ENCODE measurements at regions not wholly inside any gene's neighbourhood (a gene's known extent, or its start where the extent isn't known, plus 50 kb on each side); places are given as distances from the start of the nearest gene placed in this dataset.
"Not testable (repeated sequence)": the region's sequence is repeated elsewhere in the genome, so short reads cannot be mapped to it uniquely, and the experiment has no call there.

DNA sequence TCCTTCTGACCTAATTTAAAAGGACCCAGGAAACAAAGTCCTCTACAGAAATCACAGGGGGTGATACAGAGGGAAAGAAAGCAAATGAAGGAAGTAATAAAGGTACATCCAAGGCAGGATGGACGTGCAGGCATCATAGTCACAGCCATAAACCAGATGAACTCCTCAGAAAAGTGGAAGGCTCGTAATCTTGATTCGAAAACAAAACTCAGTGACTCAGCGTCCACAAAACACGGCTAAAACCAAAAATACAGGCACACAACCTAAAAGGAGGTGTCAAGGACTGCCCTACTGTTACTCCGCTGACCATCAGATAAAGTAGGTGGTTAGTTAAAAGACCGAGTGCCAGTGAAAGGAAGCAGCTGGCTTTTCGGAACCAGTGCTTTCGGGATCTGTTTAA, 81.5 kb downstream of the TRIM69 start:
- DNase-seq (ENCODE audit: low spot score), result not testable (repeated sequence)

DNA sequence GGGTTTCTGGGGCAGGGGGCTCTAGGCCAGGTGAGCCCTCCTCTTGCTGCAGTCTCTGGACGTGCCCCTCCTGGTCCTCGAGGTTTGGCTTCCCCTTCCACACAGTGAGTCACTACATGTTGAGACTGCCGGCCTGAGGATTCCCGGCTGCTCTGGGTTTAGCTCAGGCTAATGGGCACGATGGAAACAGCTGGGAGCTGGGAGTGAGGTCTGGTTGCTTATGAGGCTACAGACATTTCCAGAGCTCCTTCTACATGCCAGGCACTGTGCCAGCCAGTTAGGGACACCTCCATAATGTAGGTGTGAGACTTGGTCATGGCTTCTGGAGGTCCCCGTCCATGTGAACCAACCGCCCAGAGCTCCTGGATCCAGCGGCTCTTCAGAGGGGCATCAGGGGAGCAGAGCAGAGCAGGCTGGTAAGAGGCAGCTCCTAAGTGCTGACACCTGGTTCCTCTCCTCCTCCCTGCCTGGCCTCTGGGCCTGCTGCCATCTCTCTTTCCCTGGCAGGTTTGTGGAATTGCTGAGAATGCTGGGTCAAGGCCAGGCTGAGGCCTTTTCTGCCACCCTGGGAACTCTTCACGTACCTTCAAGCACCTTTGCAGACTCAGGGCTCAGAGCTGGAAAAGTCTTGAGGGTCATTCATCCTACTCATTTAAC, 83.1 kb downstream of the TRIM69 start:
- DNase-seq (ENCODE audit: low spot score), result not testable (repeated sequence)

- not testable (repeated sequence) for DNase-seq (ENCODE audit: low spot score)
These were observed 84.2 kb downstream of the TRIM69 start for GRCh38 chr15:44820535-44820934.

DNA sequence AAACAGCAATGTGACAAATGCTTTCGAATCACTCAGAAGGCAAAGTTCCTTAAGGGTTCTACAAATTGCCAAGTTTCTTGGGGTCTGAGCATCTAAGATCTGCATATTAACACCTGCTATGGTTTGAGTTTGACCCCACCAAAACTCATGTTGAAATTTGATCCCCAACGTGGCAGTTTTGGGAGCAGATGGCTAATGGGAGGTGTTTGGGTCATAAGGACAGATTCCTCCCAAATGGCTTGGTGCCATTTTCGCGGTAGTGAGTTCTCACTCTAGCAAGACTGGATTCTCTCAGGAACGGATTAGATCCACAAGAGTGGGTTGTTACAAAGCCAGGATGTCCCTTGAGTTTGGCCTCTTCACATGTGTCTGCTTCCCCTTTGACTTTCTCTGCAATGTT, 84.6 kb downstream of the TRIM69 start:
- DNase-seq (ENCODE audit: low spot score), result not testable (repeated sequence)

DNA sequence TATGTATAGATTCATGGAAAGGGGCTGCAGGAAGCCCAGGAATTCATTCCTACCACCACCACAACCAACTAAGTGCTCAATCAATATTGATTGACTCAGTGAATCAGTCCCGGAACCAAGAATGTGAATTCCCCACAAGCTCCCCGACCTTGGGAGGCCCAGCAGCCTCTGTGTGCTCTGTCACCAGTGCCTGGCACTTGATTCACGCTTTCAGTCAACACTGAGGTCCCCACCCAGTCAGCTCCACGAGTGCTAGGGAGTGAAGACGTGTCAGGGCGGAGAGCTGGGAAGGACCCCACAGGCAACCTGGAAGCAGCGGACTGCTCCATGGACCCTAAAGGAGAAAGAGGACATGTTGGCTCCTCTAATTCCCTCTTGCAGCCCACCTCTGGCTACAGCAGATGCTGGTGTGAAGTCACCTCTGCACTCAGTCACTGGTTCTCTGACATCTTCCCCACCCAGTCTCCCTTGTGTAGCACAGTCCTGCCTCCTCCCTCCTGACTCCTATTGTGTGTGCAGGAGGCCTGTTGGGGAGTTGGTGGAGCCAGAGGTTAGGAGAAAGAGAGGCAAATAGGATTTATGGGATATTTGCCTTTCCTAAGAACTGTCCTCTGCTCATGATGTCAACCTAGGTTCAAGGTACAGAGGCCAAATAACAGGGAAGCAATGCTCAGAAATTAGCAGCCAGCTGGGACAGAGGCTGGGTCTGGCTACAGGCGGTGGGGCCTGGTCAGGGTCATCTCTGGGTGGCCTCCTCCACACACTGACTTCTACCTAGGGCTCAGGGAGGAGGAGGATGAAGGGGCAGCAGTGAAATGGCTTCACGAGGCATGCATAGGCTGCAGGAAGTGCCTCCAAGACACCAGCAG, 88.2 kb downstream of the TRIM69 start:
- not testable (repeated sequence) for DNase-seq (ENCODE audit: low spot score)

GRCh38 chr15:44826583-44826982, 90.3 kb downstream of the TRIM69 start:
- DNase-seq (ENCODE audit: low spot score), result not testable (repeated sequence)

DNA sequence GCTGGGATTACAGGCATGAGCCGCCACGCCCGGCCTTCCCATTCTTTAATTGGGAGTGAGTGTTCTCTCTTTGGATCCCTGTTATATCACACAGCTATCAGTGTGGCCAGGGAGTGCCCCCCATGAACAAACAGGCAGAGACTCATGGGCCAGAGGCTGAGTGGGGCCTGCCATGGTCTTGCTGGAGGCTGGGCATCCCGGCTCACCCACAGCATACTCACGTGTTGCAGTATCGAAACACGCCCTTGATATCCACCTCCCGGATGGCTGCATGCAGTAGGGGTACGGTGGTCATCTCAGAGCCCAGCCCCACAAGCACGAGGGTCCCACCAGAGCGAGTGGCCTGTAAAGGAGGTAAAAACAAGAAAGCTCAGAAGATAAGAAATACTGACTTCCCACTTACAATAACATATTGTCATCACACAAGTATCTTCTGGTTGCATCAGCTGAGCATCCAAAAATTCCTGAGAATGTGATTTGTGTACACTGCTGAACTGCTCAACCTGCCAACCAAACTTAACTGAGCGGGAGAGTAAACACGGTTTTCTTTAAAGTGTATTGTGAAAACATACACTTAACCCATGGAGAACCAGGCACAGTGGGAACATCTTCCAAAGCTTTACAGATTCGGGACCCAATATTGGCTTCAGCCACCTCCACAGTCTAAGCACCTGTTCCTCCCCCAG, 92.0 kb downstream of the TRIM69 start:
- not testable (repeated sequence) for DNase-seq (ENCODE audit: low spot score)

DNA sequence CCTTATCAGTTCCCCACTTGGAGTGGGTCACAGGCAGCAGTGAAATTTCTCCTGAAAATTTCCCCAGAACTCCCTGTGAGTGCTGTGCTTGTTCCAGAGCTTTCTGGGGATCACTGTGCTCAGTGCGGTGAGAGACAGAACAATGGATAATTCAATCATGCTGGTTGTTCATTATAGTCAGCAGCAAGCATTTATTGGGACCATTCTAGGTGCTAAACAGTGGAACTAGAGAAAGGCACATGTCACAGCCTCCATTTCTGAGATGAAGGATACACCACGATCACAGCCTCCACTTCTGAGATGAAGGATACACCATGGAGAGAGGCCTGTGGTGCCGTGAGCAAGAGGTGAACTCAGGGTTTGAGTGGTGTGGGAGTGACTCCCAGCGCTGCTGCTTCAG, 92.8 kb downstream of the TRIM69 start:
- DNase-seq (ENCODE audit: low spot score), result not testable (repeated sequence)

GRCh38 chr15:44830692-44831408, 94.5 kb downstream of the TRIM69 start:
- not testable (repeated sequence) for DNase-seq (ENCODE audit: low spot score)

GRCh38 chr15:44831409-44831741, 95.0 kb downstream of the TRIM69 start:
- DNase-seq (ENCODE audit: low spot score), result not testable (repeated sequence)

DNA sequence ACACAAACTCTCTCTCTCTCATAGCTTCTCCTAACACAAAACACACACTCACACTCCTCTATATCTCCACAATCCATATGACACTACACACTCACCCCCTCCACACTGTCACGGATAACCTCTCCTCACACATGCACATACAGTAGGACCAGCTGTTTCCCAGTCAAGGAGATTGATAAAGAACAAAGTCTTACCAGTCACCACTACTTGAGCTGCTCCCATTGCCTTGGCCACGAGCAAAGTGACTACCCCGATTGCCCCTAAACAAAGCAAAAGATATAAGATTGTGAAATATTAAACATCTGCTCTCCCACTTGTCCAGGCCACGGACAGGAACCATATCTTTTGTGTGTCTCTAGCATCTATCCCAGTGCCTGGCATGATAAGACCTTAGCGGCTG, 95.8 kb downstream of the TRIM69 start:
- DNase-seq (ENCODE audit: low spot score), result not testable (repeated sequence)

DNA sequence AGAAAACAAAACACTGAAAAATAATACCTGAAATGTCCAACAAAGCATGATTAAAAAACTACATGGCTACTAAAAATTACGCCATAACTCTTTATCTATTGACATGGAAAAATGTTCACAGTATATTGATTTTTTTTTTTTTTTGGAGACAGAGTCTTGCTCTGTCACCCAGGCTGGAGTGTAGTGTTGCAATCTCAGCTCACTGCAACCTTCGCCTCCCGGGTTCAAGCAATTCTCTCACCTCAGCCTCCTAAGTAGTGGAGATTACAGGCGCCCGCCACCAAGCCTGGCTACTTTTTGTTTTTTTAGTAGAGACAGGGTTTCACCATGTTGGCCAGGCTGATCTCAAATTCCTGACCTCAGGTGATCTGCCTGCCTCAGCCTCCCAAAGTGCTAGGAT, 96.8 kb downstream of the TRIM69 start:
- not testable (repeated sequence) for DNase-seq (ENCODE audit: low spot score)

- not testable (repeated sequence) for DNase-seq (ENCODE audit: low spot score)
These were observed 97.4 kb downstream of the TRIM69 start for GRCh38 chr15:44833761-44834160.

DNA sequence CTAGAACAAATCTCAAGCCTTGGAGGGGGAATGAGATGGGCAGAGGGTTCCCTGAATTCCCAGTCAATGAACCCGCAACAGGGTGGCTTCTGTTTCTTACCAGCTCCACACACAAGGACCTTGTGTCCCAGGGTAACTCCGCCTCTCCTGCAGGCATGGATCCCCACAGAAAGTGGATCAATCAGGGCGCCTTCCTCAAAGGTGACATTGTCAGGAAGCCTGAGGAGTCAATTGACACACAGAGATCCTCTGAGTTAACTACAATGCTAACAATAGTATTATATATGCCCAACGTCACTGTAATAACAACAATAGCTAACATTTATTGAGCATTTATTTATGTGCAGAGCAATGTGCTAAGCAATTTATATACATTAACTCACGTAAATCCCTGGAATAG, 98.8 kb downstream of the TRIM69 start:
- not testable (repeated sequence) for DNase-seq (ENCODE audit: low spot score)

- no peak for DNase-seq (ENCODE audit: low spot score)
These were observed 99.8 kb downstream of the TRIM69 start for GRCh38 chr15:44836094-44836493.

DNA sequence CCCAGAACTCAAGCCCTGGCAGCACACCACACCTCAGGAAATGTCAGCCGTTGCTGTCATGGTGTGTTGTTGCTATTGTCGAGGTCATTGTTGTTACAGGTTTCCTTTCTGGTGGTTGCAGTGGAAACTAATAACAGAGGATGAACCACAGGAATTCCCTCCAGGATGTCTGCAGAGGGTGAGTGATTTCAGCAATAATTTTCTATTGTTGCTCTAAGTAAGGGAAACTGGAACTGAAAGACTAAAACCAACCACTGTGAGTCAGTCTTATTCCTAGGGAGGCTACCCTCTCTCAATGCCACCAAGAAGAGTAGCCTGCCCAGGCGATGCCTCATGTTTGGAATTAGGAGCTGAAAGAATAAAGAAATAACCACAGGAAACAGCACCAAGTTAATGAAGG, 102.6 kb downstream of the TRIM69 start:
- DNase-seq (ENCODE audit: low spot score), result not testable (repeated sequence)

More at GRCh38 chr15:44836094-44836493, 99.8 kb downstream of the TRIM69 start:
- TF ChIP-seq, protein P1, sequence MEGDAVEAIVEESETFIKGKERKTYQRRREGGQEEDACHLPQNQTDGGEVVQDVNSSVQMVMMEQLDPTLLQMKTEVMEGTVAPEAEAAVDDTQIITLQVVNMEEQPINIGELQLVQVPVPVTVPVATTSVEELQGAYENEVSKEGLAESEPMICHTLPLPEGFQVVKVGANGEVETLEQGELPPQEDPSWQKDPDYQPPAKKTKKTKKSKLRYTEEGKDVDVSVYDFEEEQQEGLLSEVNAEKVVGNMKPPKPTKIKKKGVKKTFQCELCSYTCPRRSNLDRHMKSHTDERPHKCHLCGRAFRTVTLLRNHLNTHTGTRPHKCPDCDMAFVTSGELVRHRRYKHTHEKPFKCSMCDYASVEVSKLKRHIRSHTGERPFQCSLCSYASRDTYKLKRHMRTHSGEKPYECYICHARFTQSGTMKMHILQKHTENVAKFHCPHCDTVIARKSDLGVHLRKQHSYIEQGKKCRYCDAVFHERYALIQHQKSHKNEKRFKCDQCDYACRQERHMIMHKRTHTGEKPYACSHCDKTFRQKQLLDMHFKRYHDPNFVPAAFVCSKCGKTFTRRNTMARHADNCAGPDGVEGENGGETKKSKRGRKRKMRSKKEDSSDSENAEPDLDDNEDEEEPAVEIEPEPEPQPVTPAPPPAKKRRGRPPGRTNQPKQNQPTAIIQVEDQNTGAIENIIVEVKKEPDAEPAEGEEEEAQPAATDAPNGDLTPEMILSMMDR (IDR thresholded peaks at IDR 0.05; ENCODE audit: extremely low read depth, missing control alignments), result no peak

- DNase-seq (ENCODE audit: low spot score), result not testable (repeated sequence)
These were observed 105.4 kb downstream of the TRIM69 start for GRCh38 chr15:44841762-44842161.

GRCh38 chr15:44842883-44843282, 106.6 kb downstream of the TRIM69 start:
- DNase-seq (ENCODE audit: low spot score), result not testable (repeated sequence)

DNA sequence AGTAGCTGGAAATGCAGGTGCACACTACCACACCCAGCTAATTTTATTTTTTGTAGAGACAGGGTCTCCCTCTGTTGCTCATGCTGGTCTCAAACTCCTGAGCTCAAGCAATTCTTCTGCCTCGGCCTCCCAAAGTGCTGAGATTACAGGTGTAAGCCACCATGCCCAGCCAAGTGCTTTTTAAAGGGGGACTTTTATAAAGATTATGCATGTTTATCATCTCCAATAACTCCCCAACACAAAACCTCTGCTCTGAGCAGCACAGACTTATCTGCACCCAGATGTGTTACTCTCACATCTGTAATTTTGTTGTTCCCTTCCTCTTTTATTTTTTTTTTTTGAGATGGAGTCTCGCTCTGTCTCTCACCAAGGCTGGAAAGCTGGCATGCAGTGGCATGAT, 108.6 kb downstream of the TRIM69 start:
- not testable (repeated sequence) for DNase-seq (ENCODE audit: low spot score)

- DNase-seq (ENCODE audit: low spot score), result not testable (repeated sequence)
These were observed 109.8 kb downstream of the TRIM69 start for GRCh38 chr15:44846156-44846555.
